HL-60 (cell line): ENCODE measurements at regions not wholly inside any gene's neighbourhood (a gene's known extent, or its start where the extent isn't known, plus 50 kb on each side); places are given as distances from the start of the nearest gene placed in this dataset.

Experiments
- DNase-seq, 2 experiments: peaks; one replicate each; pipeline ENCODE4 v3.0.0-alpha.2; 2010 to 2020; ENCODE audit warnings: low read depth in 1 of 2, low spot score in 1 of 2
- H3K27ac ChIP-seq: fragments of 250-450 bp; sonication (Bioruptor Pico); replicated peaks from 2 replicates; pipeline ENCODE4 v1.5.1; 2020; ENCODE audit warnings: mild to moderate bottlenecking, moderate library complexity
- H3K27me3 ChIP-seq: fragments of 250-450 bp; sonication (Bioruptor Pico); 2 replicates; pipeline ENCODE4 v1.5.1; 2021; ENCODE audit warnings: mild to moderate bottlenecking, moderate library complexity; ENCODE audit not compliant: insufficient read depth, poor library complexity, severe bottlenecking
- H3K4me3 ChIP-seq: replicated peaks from 2 replicates; pipeline ENCODE4 v1.5.1; 2011; ENCODE audit warnings: mild to moderate bottlenecking, control low read depth, low read length; ENCODE audit not compliant: insufficient read depth
- GABPA ChIP-seq: IDR thresholded peaks from 2 replicates; pipeline ENCODE4 v1.6.1; 2012; ENCODE audit warnings: low read depth
- POLR2AphosphoS5 ChIP-seq: IDR thresholded peaks from 2 replicates; pipeline ENCODE4 v1.6.1; 2012; ENCODE audit warnings: low read depth
- SPI1 ChIP-seq: IDR thresholded peaks from 2 replicates; pipeline ENCODE4 v1.6.1; 2012; ENCODE audit warnings: low read depth, mild to moderate bottlenecking, borderline replicate concordance
- TF ChIP-seq, protein P1 (sequence below): IDR thresholded peaks from 2 replicates; pipeline ENCODE4 v1.6.1; 2012; ENCODE audit warnings: low read depth; ENCODE audit not compliant: insufficient replicate concordance
- TF ChIP-seq, protein P2 (sequence below): IDR thresholded peaks from one replicate; pipeline ENCODE4 v1.5.1; 2011; ENCODE audit warnings: low read length, control low read depth, inconsistent platforms; ENCODE audit not compliant: insufficient read depth

DNA sequence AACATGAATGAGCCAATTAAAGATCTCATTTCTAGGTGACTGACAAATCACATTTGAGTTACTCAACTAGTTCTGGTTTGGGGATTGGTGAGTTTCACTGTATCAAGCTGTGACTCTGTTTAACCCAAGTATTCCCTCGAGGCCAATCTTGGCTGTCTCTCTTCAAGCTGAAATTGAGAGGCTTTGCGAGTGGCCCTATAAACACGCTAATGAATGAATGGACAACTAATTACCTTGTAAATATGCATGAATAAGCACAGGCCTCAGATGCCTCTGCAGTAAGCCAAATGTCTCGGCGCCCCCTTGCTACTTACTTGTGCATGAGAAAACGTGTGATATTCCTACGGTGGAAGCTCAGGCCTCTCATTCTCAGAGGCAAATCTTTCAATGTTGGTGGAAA lies 450.3 kb upstream of the PSMD7 start:
- no peak overlapping the region for H3K4me3 ChIP-seq
- TF ChIP-seq, protein P1, sequence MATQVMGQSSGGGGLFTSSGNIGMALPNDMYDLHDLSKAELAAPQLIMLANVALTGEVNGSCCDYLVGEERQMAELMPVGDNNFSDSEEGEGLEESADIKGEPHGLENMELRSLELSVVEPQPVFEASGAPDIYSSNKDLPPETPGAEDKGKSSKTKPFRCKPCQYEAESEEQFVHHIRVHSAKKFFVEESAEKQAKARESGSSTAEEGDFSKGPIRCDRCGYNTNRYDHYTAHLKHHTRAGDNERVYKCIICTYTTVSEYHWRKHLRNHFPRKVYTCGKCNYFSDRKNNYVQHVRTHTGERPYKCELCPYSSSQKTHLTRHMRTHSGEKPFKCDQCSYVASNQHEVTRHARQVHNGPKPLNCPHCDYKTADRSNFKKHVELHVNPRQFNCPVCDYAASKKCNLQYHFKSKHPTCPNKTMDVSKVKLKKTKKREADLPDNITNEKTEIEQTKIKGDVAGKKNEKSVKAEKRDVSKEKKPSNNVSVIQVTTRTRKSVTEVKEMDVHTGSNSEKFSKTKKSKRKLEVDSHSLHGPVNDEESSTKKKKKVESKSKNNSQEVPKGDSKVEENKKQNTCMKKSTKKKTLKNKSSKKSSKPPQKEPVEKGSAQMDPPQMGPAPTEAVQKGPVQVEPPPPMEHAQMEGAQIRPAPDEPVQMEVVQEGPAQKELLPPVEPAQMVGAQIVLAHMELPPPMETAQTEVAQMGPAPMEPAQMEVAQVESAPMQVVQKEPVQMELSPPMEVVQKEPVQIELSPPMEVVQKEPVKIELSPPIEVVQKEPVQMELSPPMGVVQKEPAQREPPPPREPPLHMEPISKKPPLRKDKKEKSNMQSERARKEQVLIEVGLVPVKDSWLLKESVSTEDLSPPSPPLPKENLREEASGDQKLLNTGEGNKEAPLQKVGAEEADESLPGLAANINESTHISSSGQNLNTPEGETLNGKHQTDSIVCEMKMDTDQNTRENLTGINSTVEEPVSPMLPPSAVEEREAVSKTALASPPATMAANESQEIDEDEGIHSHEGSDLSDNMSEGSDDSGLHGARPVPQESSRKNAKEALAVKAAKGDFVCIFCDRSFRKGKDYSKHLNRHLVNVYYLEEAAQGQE = no peak
- TF ChIP-seq SPI1 (no peak), POLR2AphosphoS5 (no peak), GABPA (no peak)
- TF ChIP-seq, protein P2, sequence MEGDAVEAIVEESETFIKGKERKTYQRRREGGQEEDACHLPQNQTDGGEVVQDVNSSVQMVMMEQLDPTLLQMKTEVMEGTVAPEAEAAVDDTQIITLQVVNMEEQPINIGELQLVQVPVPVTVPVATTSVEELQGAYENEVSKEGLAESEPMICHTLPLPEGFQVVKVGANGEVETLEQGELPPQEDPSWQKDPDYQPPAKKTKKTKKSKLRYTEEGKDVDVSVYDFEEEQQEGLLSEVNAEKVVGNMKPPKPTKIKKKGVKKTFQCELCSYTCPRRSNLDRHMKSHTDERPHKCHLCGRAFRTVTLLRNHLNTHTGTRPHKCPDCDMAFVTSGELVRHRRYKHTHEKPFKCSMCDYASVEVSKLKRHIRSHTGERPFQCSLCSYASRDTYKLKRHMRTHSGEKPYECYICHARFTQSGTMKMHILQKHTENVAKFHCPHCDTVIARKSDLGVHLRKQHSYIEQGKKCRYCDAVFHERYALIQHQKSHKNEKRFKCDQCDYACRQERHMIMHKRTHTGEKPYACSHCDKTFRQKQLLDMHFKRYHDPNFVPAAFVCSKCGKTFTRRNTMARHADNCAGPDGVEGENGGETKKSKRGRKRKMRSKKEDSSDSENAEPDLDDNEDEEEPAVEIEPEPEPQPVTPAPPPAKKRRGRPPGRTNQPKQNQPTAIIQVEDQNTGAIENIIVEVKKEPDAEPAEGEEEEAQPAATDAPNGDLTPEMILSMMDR = no peak
- H3K27me3 ChIP-seq = no peaks in the 10 kb centered on the region
- DNase-seq = no peak
- no peak overlapping the region for H3K27ac ChIP-seq

DNA sequence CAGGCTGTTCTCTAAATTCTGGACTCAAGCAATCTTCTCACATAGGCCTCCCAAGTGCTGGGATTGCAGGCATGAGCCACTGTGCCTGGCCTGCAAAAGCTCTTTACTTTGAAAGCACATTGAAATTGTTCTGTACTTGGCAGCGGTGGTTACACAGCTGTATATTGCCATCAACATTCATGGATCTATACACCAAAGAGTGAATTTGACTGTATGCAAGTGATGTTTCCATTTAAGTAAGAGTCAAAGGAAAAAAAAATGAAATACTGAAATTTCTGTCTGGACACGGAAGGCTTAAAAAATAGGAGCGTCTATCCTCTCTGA lies 450.6 kb upstream of the PSMD7 start:
- TF ChIP-seq POLR2AphosphoS5 = no peak
- TF ChIP-seq SPI1 = no peak
- TF ChIP-seq, protein P1 = no peak
- TF ChIP-seq, protein P2 = no peak
- no peak for TF ChIP-seq GABPA
- H3K27ac ChIP-seq = no peak overlapping the region

DNA sequence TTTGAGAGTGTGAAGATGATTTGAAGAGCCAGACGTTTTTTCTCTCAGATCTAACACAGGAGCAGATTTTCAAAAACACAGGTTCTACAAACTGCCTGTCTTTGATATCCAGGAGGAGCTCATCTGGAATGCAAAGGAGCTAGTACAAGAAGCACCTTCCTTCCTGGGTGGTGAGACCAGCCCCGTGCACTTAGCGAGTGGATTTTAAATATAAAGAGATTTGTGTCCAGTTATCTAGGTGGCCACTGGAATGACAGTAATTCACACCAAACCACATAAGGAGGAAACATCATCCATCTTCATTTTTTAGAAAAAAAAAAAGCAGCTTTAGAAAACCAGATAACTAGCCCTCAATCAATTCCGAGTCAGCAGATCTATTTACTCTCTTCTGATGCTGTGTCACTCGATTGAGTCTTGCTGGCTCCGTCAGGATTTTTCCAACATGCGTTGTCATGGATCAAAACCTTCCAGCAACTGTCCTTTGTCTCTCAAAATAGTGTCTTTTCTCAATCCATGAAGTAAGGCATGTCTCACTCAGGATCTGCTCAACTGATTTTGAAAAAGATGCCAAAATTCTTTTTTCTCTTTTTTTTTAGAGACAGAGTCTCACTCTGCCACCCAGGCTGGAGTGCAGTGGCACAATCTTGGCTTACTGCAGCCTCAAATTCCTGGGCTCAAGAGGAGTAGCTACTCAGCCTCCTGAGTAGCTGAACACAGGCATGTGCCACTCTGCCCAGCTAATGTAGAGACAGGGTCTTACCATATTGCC lies 451.2 kb upstream of the PSMD7 start:
- no peaks in the 10 kb centered on the region for H3K27me3 ChIP-seq
- H3K27ac ChIP-seq = no peak overlapping the region
- H3K4me3 ChIP-seq = no peak overlapping the region
- TF ChIP-seq POLR2AphosphoS5 (no peak), SPI1 (no peak), GABPA (no peak)
- TF ChIP-seq, protein P2 = no peak
- TF ChIP-seq, protein P1 = no peak
- no peak for DNase-seq

More for the DNA sequence above, 450.6 kb upstream of the PSMD7 start:
- Histone ChIP-seq H3K4me3 (no peak overlapping the region), H3K27me3 (no peaks in the 10 kb centered on the region)
- DNase-seq = no peak
